ENCODE measurements at regions not wholly inside any gene's neighbourhood (a gene's known extent, or its start where the extent isn't known, plus 50 kb on each side); places are given as distances from the start of the nearest gene placed in this dataset.
"Not testable (repeated sequence)": the region's sequence is repeated elsewhere in the genome, so short reads cannot be mapped to it uniquely, and the experiment has no call there.

DNA sequence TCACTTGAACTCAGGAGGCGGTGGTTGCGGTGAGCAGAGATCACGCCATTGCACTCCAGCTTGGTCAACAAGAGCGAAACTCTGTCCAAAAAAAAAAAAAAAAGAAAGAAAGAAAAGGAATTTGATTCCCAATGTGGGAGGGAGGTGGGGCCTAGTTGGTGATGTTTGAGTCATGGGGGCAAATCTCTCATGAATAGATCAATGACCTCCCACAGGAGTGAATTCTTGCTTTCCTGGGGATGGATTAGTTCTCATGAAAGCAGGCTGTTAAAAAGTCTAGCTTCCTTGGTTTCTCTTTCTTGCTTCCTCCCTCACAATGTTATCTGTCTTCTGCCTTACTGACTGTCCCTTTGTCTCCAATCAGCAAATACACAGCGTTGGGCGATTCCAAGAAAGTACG, 419.5 kb upstream of the RPS6KA3 start:
- no peak overlapping the region for H3K4me3 ChIP-seq (ENCODE audit: low read depth, low read length)
- DNase-seq (ENCODE audit: low read depth), result no peak
- TF ChIP-seq, protein P1, sequence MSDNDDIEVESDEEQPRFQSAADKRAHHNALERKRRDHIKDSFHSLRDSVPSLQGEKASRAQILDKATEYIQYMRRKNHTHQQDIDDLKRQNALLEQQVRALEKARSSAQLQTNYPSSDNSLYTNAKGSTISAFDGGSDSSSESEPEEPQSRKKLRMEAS (IDR thresholded peaks at IDR 0.05; ENCODE audit: low read depth, low read length), result no peak
- TF ChIP-seq POLR2A (IDR thresholded peaks at IDR 0.05; ENCODE audit: extremely low read depth, insufficient read length) (no peak), MYC (IDR thresholded peaks at IDR 0.05; ENCODE audit: low read depth, low read length) (no peak)
- TF ChIP-seq, protein P2, sequence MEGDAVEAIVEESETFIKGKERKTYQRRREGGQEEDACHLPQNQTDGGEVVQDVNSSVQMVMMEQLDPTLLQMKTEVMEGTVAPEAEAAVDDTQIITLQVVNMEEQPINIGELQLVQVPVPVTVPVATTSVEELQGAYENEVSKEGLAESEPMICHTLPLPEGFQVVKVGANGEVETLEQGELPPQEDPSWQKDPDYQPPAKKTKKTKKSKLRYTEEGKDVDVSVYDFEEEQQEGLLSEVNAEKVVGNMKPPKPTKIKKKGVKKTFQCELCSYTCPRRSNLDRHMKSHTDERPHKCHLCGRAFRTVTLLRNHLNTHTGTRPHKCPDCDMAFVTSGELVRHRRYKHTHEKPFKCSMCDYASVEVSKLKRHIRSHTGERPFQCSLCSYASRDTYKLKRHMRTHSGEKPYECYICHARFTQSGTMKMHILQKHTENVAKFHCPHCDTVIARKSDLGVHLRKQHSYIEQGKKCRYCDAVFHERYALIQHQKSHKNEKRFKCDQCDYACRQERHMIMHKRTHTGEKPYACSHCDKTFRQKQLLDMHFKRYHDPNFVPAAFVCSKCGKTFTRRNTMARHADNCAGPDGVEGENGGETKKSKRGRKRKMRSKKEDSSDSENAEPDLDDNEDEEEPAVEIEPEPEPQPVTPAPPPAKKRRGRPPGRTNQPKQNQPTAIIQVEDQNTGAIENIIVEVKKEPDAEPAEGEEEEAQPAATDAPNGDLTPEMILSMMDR (IDR thresholded peaks at IDR 0.05; ENCODE audit: low read depth, low read length), result no peak

DNA sequence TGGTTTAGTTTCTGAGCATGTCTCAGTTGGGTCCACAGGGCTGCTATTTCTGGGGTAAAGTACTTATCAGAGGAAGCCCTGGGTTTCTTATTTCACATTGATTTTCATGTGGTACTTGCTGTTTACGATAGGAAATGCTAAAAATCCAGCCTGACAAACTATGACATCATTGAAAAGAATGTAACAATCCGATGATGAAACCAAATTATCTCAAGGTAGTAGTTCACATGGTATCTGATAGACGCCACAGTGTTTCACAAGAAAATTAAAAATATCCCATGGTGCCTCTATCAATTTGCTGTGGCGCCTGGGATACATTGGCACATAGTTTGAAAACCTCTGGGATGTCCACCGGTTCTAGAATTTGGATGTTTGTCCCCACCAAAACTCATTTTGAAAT, 418.9 kb upstream of the RPS6KA3 start:
- TF ChIP-seq MYC (IDR thresholded peaks at IDR 0.05; ENCODE audit: low read depth, low read length) (no peak), POLR2A (IDR thresholded peaks at IDR 0.05; ENCODE audit: extremely low read depth, insufficient read length) (no peak)
- TF ChIP-seq, protein P2 (IDR thresholded peaks at IDR 0.05; ENCODE audit: low read depth, low read length), result no peak
- TF ChIP-seq, protein P1 (IDR thresholded peaks at IDR 0.05; ENCODE audit: low read depth, low read length), result no peak

DNA sequence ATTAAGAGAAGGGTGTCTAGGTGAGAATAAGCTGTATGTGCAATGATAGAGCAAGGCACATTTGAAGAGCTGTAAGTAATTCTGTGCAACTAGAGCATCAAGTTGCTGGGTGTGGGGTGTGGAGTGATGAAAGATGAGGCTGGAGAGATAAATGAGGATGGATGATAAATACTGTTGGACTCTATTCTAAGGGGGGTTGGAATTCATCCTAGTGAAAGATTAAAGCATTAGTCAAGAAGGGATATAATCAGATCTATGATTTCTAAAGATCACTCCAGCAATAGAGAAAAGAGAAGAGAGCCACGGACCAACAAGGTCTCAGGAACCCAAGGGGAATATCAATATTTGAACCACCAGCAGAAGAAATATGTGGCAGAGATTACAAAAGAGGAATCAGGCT, 415.0 kb upstream of the RPS6KA3 start:
- DNase-seq (ENCODE audit: low read depth), result no peak
- TF ChIP-seq, protein P2 (IDR thresholded peaks at IDR 0.05; ENCODE audit: low read depth, low read length), result no peak
- TF ChIP-seq MYC (IDR thresholded peaks at IDR 0.05; ENCODE audit: low read depth, low read length) (no peak), POLR2A (IDR thresholded peaks at IDR 0.05; ENCODE audit: extremely low read depth, insufficient read length) (no peak)
- TF ChIP-seq, protein P1 (IDR thresholded peaks at IDR 0.05; ENCODE audit: low read depth, low read length), result no peak
- H3K4me3 ChIP-seq (ENCODE audit: low read depth, low read length), result no peak overlapping the region

More for the DNA sequence above, 418.9 kb upstream of the RPS6KA3 start:
- DNase-seq (ENCODE audit: low read depth), result no peak
- H3K4me3 ChIP-seq (ENCODE audit: low read depth, low read length), result no peak overlapping the region

DNA sequence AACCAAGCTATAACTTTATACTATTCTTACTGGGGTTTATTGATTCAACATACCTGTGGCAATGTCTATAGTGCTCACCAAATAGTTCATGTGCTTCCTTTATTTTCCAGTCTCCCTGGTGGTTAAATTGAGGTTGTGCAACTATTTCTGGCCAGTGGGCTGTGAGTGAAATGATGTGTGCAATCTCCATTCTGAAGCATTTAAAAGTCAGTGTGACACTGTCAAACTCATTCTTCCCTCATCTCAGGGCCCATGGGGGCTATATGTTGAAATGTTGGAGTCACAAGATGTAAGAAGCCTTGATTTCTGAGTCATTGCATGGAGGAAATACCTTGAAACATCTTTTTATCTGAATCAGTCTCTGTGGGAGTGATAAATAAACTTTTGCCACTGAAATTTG, 414.3 kb upstream of the RPS6KA3 start:
- TF ChIP-seq, protein P2 (IDR thresholded peaks at IDR 0.05; ENCODE audit: low read depth, low read length), result no peak
- TF ChIP-seq, protein P1 (IDR thresholded peaks at IDR 0.05; ENCODE audit: low read depth, low read length), result no peak
- TF ChIP-seq POLR2A (IDR thresholded peaks at IDR 0.05; ENCODE audit: extremely low read depth, insufficient read length) (no peak), MYC (IDR thresholded peaks at IDR 0.05; ENCODE audit: low read depth, low read length) (no peak)
- no peak overlapping the region for H3K4me3 ChIP-seq (ENCODE audit: low read depth, low read length)
- peak; percentile 2 for DNase-seq (ENCODE audit: low read depth)

DNA sequence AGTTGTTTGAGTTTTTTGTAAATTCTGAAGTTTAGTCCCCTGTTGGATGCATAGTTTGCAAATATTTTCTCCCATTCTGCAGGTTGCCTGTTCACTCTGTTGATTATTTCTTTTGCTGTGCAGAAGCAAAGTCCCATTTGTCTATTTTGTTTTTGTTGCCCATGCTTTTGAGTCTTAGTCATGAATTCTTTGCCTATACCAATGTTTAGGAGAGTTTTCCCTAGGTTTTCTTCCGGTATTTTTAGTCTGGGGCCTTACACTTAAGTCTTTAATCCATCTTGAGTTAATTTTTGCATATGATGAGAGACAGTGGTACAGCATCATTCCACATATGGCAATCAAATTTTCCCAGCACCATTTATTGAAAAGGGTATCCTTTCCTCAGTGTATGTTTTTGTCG, 405.8 kb upstream of the RPS6KA3 start:
- no peak for DNase-seq (ENCODE audit: low read depth)
- no peak overlapping the region for H3K4me3 ChIP-seq (ENCODE audit: low read depth, low read length)
- TF ChIP-seq POLR2A (IDR thresholded peaks at IDR 0.05; ENCODE audit: extremely low read depth, insufficient read length) (no peak), MYC (IDR thresholded peaks at IDR 0.05; ENCODE audit: low read depth, low read length) (no peak)
- TF ChIP-seq, protein P1 (IDR thresholded peaks at IDR 0.05; ENCODE audit: low read depth, low read length), result no peak
- TF ChIP-seq, protein P2 (IDR thresholded peaks at IDR 0.05; ENCODE audit: low read depth, low read length), result no peak

DNA sequence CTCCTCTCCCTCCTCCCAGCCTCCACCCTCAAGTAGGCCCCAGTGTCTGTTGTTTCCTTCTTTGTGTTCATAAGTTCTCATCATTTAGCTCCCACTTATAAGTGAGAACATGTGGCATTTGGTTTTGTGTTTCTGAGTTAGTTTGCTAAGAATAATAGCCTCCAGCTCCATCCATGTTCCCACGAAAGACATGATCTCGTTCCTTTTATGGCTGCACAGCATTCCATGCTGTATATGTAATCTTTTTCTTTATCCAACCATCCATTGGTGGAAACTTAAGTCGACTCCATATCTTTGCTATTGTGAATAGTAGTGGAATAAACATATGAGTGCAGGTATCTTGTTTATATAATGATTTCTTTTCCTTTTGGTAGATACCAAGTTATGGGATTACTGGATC, 405.0 kb upstream of the RPS6KA3 start:
- DNase-seq (ENCODE audit: low read depth); H3K4me3 ChIP-seq (ENCODE audit: low read depth, low read length): not testable (repeated sequence)

Data from NB4 (cell line).